ENCODE measurements at regions not wholly inside any gene's neighbourhood (a gene's known extent, or its start where the extent isn't known, plus 50 kb on each side); places are given as distances from the start of the nearest gene placed in this dataset.

GRCh38 chr11:88231894-88232482, 56.7 kb upstream of the RAB38 start:
- no TSS peak for BruUV-seq (replicated peaks)
- POLR2A ChIA-PET (ENCODE audit: unreplicated experiment): no interaction called here
- no peaks in the 10 kb centered on the region for H3F3A ChIP-seq (ENCODE audit: low read length, unreplicated experiment)

GRCh38 chr11:88229303-88229702, 54.1 kb upstream of the RAB38 start:
- DNase-seq: no peak
- TF ChIP-seq EZH2phosphoT487 (IDR thresholded peaks at IDR 0.05; ENCODE audit: borderline replicate concordance, low read length) (no peak), CTCF (conservative IDR thresholded peaks at IDR 0.05; ENCODE audit: low read depth, low read length) (no peak), EZH2 (IDR thresholded peaks at IDR 0.05; ENCODE audit: low read length, unreplicated experiment) (no peak)
- ATAC-seq: no peak
- Histone ChIP-seq H3F3A (ENCODE audit: low read length, unreplicated experiment) (no peaks in the 10 kb centered on the region), H3K9me2 (replicated peaks; ENCODE audit: low read length) (no peaks in the 10 kb centered on the region), H3K9me3 (ENCODE audit: low read length) (peaks cover 18% of the 10 kb centered on the region; the same call in 1 of the 2 replicates), H3K9ac (ENCODE audit: low read length) (no peak overlapping the region), H3K79me2 (ENCODE audit: low read length) (no peaks in the 10 kb centered on the region), H3K4me2 (ENCODE audit: low read length) (no peak overlapping the region), H3K36me3 (ENCODE audit: low read depth, low read length) (peaks cover 4% of the 10 kb centered on the region; the same call in 1 of the 2 replicates), H3K27ac (ENCODE audit: low read length) (no peak overlapping the region), H3K27me3 (ENCODE audit: low read length) (no peaks in the 10 kb centered on the region), H3K4me1 (ENCODE audit: insufficient read depth, low read length) (no peaks in the 10 kb centered on the region), H4K20me1 (ENCODE audit: low read length) (no peaks in the 10 kb centered on the region), H2AFZ (ENCODE audit: low read length) (no peak overlapping the region), H3K4me3 (ENCODE audit: low read length) (no peak overlapping the region)
- no TSS peak for BruUV-seq (replicated peaks)
- ChIA-PET POLR2A (ENCODE audit: unreplicated experiment) (no interaction called here), CTCF (no interaction called here)
- intact Hi-C loops (cut with micrococcal nuclease): no loop called here

More at GRCh38 chr11:88231894-88232482, 56.7 kb upstream of the RAB38 start:
- DNase-seq: peak; percentile 70
- no peak overlapping the region for H3K4me3 ChIP-seq (ENCODE audit: low read length)
- H3K36me3 ChIP-seq (ENCODE audit: low read depth, low read length): peaks cover 4% of the 10 kb centered on the region; the same call in 1 of the 2 replicates
- intact Hi-C loops (cut with micrococcal nuclease): loop anchor here (1.0 kb wide), 2 partner anchors 216 to 312 kb away; no protein-coding TSS in a partner anchor
- TF ChIP-seq EZH2 (IDR thresholded peaks at IDR 0.05; ENCODE audit: low read length, unreplicated experiment): no peak
- peak; percentile 86 for TF ChIP-seq CTCF (conservative IDR thresholded peaks at IDR 0.05; ENCODE audit: low read depth, low read length)
- no peak for TF ChIP-seq EZH2phosphoT487 (IDR thresholded peaks at IDR 0.05; ENCODE audit: borderline replicate concordance, low read length)
- no peak overlapping the region for H3K27ac ChIP-seq (ENCODE audit: low read length)
- no peaks in the 10 kb centered on the region for H4K20me1 ChIP-seq (ENCODE audit: low read length)
- CTCF ChIA-PET: interaction anchor here (0.6 kb wide), 1 partner anchor 354 kb away, joined by 5 read pairs; no protein-coding TSS in a partner anchor
- H2AFZ ChIP-seq (ENCODE audit: low read length): no peak overlapping the region
- H3K9me3 ChIP-seq (ENCODE audit: low read length): peaks cover 18% of the 10 kb centered on the region; the same call in 1 of the 2 replicates
- no peak overlapping the region for H3K4me2 ChIP-seq (ENCODE audit: low read length)
- H3K9ac ChIP-seq (ENCODE audit: low read length): no peak overlapping the region
- ATAC-seq: peak; percentile 99
- H3K9me2 ChIP-seq (replicated peaks; ENCODE audit: low read length): no peaks in the 10 kb centered on the region
- H3K4me1 ChIP-seq (ENCODE audit: insufficient read depth, low read length): no peaks in the 10 kb centered on the region
- no peaks in the 10 kb centered on the region for H3K79me2 ChIP-seq (ENCODE audit: low read length)
- H3K27me3 ChIP-seq (ENCODE audit: low read length): no peaks in the 10 kb centered on the region

Data from PC-3 (cell line).